GM23338 (cell line): ENCODE measurements at regions not wholly inside any gene's neighbourhood (a gene's known extent, or its start where the extent isn't known, plus 50 kb on each side); places are given as distances from the start of the nearest gene placed in this dataset.

Experiments used
- ATAC-seq: fragments of 200-7000 bp; cut with Tn5 transposase; 3 replicates; pipeline ENCODE4 v1.9.1; 2020
- DNase-seq: peaks from one replicate; pipeline ENCODE4 v3.0.0-alpha.2; 2015; ENCODE audit warnings: low spot score
- H2AFZ ChIP-seq: fragments of 200-600 bp; sonication (generic); 2 replicates; pipeline ENCODE4 v1.8.0; 2016; ENCODE audit warnings: antibody characterized with exemption, mild to moderate bottlenecking, moderate library complexity
- H3F3A ChIP-seq: fragments of 200-600 bp; sonication (generic); replicated peaks from 2 replicates; pipeline ENCODE4 v1.8.0; 2017; ENCODE audit warnings: antibody characterized with exemption, mixed run types, low read depth
- H3K27ac ChIP-seq: fragments of 200-600 bp; sonication (generic); 2 replicates; pipeline ENCODE4 v1.6.1; 2016; ENCODE audit warnings: low read depth
- H3K27me3 ChIP-seq: fragments of 200-600 bp; sonication (generic); 2 replicates; pipeline ENCODE4 v1.8.0; 2016; ENCODE audit warnings: mild to moderate bottlenecking, mixed run types, moderate library complexity; ENCODE audit not compliant: insufficient read depth
- H3K36me3 ChIP-seq: fragments of 200-600 bp; sonication (generic); 2 replicates; pipeline ENCODE4 v1.8.0; 2016; ENCODE audit warnings: mild to moderate bottlenecking; ENCODE audit not compliant: insufficient read depth
- H3K4me1 ChIP-seq: fragments of 200-600 bp; sonication (generic); 2 replicates; pipeline ENCODE4 v1.8.0; 2016; ENCODE audit warnings: mild to moderate bottlenecking, moderate library complexity; ENCODE audit not compliant: insufficient read depth
- H3K4me2 ChIP-seq: fragments of 200-600 bp; sonication (generic); 2 replicates; pipeline ENCODE4 v1.7.1; 2017; ENCODE audit warnings: mixed run types
- H3K4me3 ChIP-seq: fragments of 200-600 bp; sonication (generic); 2 replicates; pipeline ENCODE4 v1.6.1; 2016; ENCODE audit warnings: mixed run types
- H3K79me2 ChIP-seq: fragments of 200-600 bp; sonication (generic); replicated peaks from 2 replicates; pipeline ENCODE4 v1.8.0; 2017; ENCODE audit warnings: mild to moderate bottlenecking; ENCODE audit not compliant: insufficient read depth
- H3K9me2 ChIP-seq: fragments of 200-600 bp; sonication (generic); 2 replicates; pipeline ENCODE4 v1.8.0; 2017; ENCODE audit not compliant: insufficient read depth
- H4K20me1 ChIP-seq: fragments of 200-600 bp; sonication (generic); replicated peaks from 2 replicates; pipeline ENCODE4 v1.8.0; 2017; ENCODE audit warnings: mild to moderate bottlenecking; ENCODE audit not compliant: insufficient read depth
- H3K27ac Mint-ChIP-seq: 2 replicates; pipeline ENCODE4 v1.8.0; 2020; ENCODE audit warnings: inconsistent platforms, mild to moderate bottlenecking, moderate library complexity, mixed read lengths
- H3K27me3 Mint-ChIP-seq: 3 replicates; pipeline ENCODE4 v1.8.0; 2022; ENCODE audit warnings: low read depth, mild to moderate bottlenecking, moderate library complexity, mixed read lengths, inconsistent platforms; ENCODE audit not compliant: insufficient read depth, poor library complexity
- H3K36me3 Mint-ChIP-seq: 3 replicates; pipeline ENCODE4 v1.8.0; 2021; ENCODE audit warnings: low read depth, mild to moderate bottlenecking, inconsistent platforms, moderate library complexity, mixed read lengths
- H3K4me1 Mint-ChIP-seq: 3 replicates; pipeline ENCODE4 v1.8.0; 2020; ENCODE audit warnings: mild to moderate bottlenecking, inconsistent platforms, mixed read lengths
- H3K4me3 Mint-ChIP-seq: 3 replicates; pipeline ENCODE4 v1.8.0; 2021; ENCODE audit warnings: moderate library complexity, mild to moderate bottlenecking, inconsistent platforms, mixed read lengths
- H3K9me3 Mint-ChIP-seq: 3 replicates; pipeline ENCODE4 v1.8.0; 2020; ENCODE audit warnings: moderate library complexity, mild to moderate bottlenecking, inconsistent platforms, mixed read lengths
- EZH2phosphoT487 ChIP-seq: fragments of 200-600 bp; sonication (generic); IDR thresholded peaks from one replicate; pipeline ENCODE4 v1.8.1; 2018; ENCODE audit warnings: antibody characterized with exemption; ENCODE audit not compliant: unreplicated experiment
- ZNF114 ChIP-seq: fragments of 250-450 bp; sonication (Bioruptor Pico); IDR thresholded peaks from 2 replicates; pipeline ENCODE4 v1.5.0; 2020; ENCODE audit warnings: mild to moderate bottlenecking, moderate library complexity
- ZNF462 ChIP-seq: fragments of 250-450 bp; sonication (Bioruptor Pico); IDR thresholded peaks from 2 replicates; pipeline ENCODE4 v1.5.0; 2020; ENCODE audit warnings: mild to moderate bottlenecking, moderate library complexity
- TF ChIP-seq, protein P1 (sequence below): IDR thresholded peaks from one replicate; pipeline ENCODE4 v1.6.1; 2018; ENCODE audit warnings: antibody characterized with exemption; ENCODE audit not compliant: unreplicated experiment

DNA sequence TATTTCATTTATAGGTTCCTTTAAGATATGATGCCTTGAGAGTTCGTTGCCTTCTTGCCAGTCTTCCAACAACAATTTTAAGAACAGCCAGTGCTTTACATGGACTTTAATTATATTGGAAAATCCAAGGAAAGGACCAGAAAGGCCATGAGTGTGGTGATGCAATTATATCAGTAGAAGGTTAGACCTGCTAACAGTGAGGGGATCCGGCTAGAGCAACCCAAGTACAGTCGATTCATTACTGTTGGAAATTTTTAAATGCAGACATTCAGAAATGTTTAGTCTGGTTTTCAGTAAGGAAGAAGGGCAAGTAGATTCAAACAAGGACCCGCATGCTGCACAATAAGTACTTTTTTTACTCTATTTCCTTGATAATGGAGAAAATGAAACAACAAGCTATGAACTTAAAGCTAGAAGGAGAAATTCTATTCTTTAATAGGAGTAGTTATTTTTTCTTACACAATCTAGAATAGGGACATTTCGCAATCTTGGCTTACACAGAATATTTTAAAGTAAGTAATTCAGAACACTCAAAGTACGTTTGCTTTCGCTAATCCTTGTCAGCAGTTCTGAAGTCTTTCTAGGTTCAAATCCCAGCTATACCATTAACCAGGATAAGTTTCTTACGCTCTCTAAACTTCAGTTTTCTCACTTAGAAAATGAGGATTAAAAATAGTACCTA is 405.5 kb downstream of the MEIS1 start (continued):
- TF ChIP-seq, protein P1, sequence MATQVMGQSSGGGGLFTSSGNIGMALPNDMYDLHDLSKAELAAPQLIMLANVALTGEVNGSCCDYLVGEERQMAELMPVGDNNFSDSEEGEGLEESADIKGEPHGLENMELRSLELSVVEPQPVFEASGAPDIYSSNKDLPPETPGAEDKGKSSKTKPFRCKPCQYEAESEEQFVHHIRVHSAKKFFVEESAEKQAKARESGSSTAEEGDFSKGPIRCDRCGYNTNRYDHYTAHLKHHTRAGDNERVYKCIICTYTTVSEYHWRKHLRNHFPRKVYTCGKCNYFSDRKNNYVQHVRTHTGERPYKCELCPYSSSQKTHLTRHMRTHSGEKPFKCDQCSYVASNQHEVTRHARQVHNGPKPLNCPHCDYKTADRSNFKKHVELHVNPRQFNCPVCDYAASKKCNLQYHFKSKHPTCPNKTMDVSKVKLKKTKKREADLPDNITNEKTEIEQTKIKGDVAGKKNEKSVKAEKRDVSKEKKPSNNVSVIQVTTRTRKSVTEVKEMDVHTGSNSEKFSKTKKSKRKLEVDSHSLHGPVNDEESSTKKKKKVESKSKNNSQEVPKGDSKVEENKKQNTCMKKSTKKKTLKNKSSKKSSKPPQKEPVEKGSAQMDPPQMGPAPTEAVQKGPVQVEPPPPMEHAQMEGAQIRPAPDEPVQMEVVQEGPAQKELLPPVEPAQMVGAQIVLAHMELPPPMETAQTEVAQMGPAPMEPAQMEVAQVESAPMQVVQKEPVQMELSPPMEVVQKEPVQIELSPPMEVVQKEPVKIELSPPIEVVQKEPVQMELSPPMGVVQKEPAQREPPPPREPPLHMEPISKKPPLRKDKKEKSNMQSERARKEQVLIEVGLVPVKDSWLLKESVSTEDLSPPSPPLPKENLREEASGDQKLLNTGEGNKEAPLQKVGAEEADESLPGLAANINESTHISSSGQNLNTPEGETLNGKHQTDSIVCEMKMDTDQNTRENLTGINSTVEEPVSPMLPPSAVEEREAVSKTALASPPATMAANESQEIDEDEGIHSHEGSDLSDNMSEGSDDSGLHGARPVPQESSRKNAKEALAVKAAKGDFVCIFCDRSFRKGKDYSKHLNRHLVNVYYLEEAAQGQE = no peak

DNA sequence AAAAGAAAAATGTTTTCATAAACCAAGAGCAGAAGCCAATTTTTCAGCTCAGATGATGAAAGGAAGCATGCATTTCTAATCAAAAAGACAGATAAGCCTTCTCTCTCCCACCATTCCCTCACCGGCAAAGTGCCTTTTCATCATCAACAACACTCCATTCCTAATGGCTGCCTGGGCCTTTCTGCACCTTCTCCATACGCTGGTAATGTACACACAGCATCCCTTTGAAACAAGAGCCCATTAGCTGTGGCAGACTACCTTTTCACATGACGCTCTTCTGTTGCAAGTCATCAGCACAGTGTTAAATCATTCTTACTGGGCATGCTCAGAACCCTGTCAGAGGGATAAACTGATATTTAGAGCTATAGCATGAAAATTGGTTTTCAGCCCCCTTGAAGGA is 408.9 kb downstream of the MEIS1 start:
- H3F3A ChIP-seq = no peaks in the 10 kb centered on the region
- Mint-ChIP-seq H3K4me1 (peaks cover 3% of the 10 kb centered on the region), H3K36me3 (no peaks in the 10 kb centered on the region), H3K9me3 (no peaks in the 10 kb centered on the region), H3K27me3 (no peaks in the 10 kb centered on the region), H3K4me3 (no peak overlapping the region), H3K27ac (no peak overlapping the region)
- no peaks in the 10 kb centered on the region for H3K36me3 ChIP-seq
- H3K4me2 ChIP-seq = no peak overlapping the region
- DNase-seq (no peak), ATAC-seq (no peak)
- H2AFZ ChIP-seq = no peak overlapping the region
- TF ChIP-seq EZH2phosphoT487 (no peak), ZNF462 (no peak), ZNF114 (no peak)
- H3K79me2 ChIP-seq = no peaks in the 10 kb centered on the region
- 0 out of 2 replicates have a peak, but pooled peaks cover 6% of the 10 kb centered on the region for H3K9me2 ChIP-seq
- H3K4me3 ChIP-seq = no peak overlapping the region
- no peaks in the 10 kb centered on the region for H3K4me1 ChIP-seq
- no peak overlapping the region for H3K27ac ChIP-seq
- H3K27me3 ChIP-seq = no peaks in the 10 kb centered on the region
- no peaks in the 10 kb centered on the region for H4K20me1 ChIP-seq
